ENCODE measurements at regions not wholly inside any gene's neighbourhood (a gene's known extent, or its start where the extent isn't known, plus 50 kb on each side); places are given as distances from the start of the nearest gene placed in this dataset.

- Histone ChIP-seq H3K4me1 (replicated peaks in 1 of 2; ENCODE audit: control insufficient read depth in 2 of 2, insufficient read depth in 2 of 2, low read length in 2 of 2) (no peaks in the 10 kb centered on the region), H3K4me3 (no peak overlapping the region), H3K9me1 (ENCODE audit: control insufficient read depth, insufficient read depth, low read length) (no peaks in the 10 kb centered on the region), H2AFZ (ENCODE audit: low read depth, low read length) (no peak overlapping the region), H3K27me3 (ENCODE audit: control insufficient read depth in 2 of 2, insufficient read depth in 2 of 2, low read length in 2 of 2) (peaks cover 31 to 43% of the 10 kb centered on the region in 2 experiments), H3K79me2 (ENCODE audit: control insufficient read depth, insufficient read depth, low read length) (no peaks in the 10 kb centered on the region), H3K9me3 (replicated peaks; ENCODE audit: control insufficient read depth, insufficient read depth, low read depth, low read length) (no peaks in the 10 kb centered on the region), H3K27ac (ENCODE audit: extremely low read depth, low read depth, low read length) (no peak overlapping the region), H3K36me3 (ENCODE audit: control insufficient read depth, insufficient read depth, low read length) (no peaks in the 10 kb centered on the region), H3K9ac (ENCODE audit: insufficient read depth in 1 of 2, low read depth in 2 of 2, low read length in 2 of 2) (no peak overlapping the region), H4K20me1 (replicated peaks; ENCODE audit: control insufficient read depth, insufficient read depth, low read length) (no peaks in the 10 kb centered on the region), H3K4me2 (ENCODE audit: insufficient read depth, low read length) (no peak overlapping the region)
- no TSS peak for BruUV-seq (replicated peaks)
- CTCF ChIA-PET (ENCODE audit: low intra/inter-chr PET ratio) = no interaction called here
- POLR2A ChIA-PET = interaction anchor here (0.7 to 4.2 kb wide), 5 partner anchors 8 to 18 kb away, joined by 3 to 21 read pairs (median 6); no protein-coding TSS in a partner anchor
- TF ChIP-seq ZFP30 (CRISPR knock-in tag; IDR thresholded peaks at IDR 0.05; ENCODE audit: borderline replicate concordance) (no peak), WHSC1 (IDR thresholded peaks at IDR 0.05; ENCODE audit: low read length) (peak; percentile 66), IRF2 (CRISPR knock-in tag; IDR thresholded peaks at IDR 0.05) (peak; percentile 54; the same call in 1 of the 2 replicates), MCM7 (IDR thresholded peaks at IDR 0.05) (0 out of 4 replicates have a peak, but pooled peaks of 1 of the 2 experiments have one; percentile 34), ZBTB49 (CRISPR knock-in tag; IDR thresholded peaks at IDR 0.05; ENCODE audit: borderline replicate concordance) (0 out of 2 replicates have a peak, but pooled peaks have one; percentile 48)
- TF ChIP-seq, protein P1, sequence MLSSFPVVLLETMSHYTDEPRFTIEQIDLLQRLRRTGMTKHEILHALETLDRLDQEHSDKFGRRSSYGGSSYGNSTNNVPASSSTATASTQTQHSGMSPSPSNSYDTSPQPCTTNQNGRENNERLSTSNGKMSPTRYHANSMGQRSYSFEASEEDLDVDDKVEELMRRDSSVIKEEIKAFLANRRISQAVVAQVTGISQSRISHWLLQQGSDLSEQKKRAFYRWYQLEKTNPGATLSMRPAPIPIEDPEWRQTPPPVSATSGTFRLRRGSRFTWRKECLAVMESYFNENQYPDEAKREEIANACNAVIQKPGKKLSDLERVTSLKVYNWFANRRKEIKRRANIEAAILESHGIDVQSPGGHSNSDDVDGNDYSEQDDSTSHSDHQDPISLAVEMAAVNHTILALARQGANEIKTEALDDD (IDR thresholded peaks at IDR 0.05) = no peak
- TF ChIP-seq, protein P2, sequence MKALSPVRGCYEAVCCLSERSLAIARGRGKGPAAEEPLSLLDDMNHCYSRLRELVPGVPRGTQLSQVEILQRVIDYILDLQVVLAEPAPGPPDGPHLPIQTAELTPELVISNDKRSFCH (CRISPR knock-in tag; IDR thresholded peaks at IDR 0.05) = peak; percentile 9; the same call in 1 of the 2 replicates
- TF ChIP-seq, protein P2 (tag; IDR thresholded peaks at IDR 0.05) = no peak
- WGBS (ENCODE audit: insufficient coverage, low coverage, missing lambda C conversion rate) = under 1% methylated on average over 3 of the region's 3 CpGs
- no peak for FAIRE-seq
- intact Hi-C loops (cut with micrococcal nuclease) (no loop called here), in situ Hi-C loops (cut with MboI) (no loop called here)
- DNase-seq (ENCODE audit: extremely low read depth in 1 of 4, low spot score in 3 of 4) = peak in 1 of 4 experiments; percentile 17
- ATAC-seq = no peak
Measured at GRCh38 chr22:22388494-22388893, 120.0 kb downstream of the ZNF280B start.
